CD4-positive, alpha-beta T cell treated with Interleukin-6 for 4 hours (primary cell): ENCODE measurements at regions not wholly inside any gene's neighbourhood (a gene's known extent, or its start where the extent isn't known, plus 50 kb on each side); places are given as distances from the start of the nearest gene placed in this dataset.
A peak's percentile ranks its signal among the peaks of the same experiment; 100 is the strongest.
"Not testable (repeated sequence)": the region's sequence is repeated elsewhere in the genome, so short reads cannot be mapped to it uniquely, and the experiment has no call there.

Experiments
- DNase-seq: peaks from one replicate; pipeline ENCODE4 v3.0.0-alpha.2; 2020; ENCODE audit warnings: mixed read lengths

GRCh38 chr20:52361650-52362049, 170.1 kb upstream of the ZFP64 start:
- no peak for DNase-seq

GRCh38 chr20:52349806-52350205, 158.2 kb upstream of the ZFP64 start:
- DNase-seq = no peak

- no peak for DNase-seq
Observed at GRCh38 chr20:52348434-52348833, 156.9 kb upstream of the ZFP64 start.

- DNase-seq = no peak
Observed at GRCh38 chr20:52346797-52347196, 155.2 kb upstream of the ZFP64 start.

GRCh38 chr20:52342913-52343312, 151.3 kb upstream of the ZFP64 start:
- peak; percentile 22 for DNase-seq

GRCh38 chr20:52340036-52340634, 148.6 kb upstream of the ZFP64 start:
- DNase-seq = no peak

- DNase-seq = no peak
Observed at GRCh38 chr20:52332649-52333250, 141.2 kb upstream of the ZFP64 start.

- DNase-seq = no peak
Observed at GRCh38 chr20:52332230-52332629, 140.7 kb upstream of the ZFP64 start.

GRCh38 chr20:52331655-52332054, 140.1 kb upstream of the ZFP64 start:
- DNase-seq = no peak

GRCh38 chr20:52321396-52321795, 129.8 kb upstream of the ZFP64 start:
- no peak for DNase-seq

GRCh38 chr20:52318651-52319050, 127.1 kb upstream of the ZFP64 start:
- DNase-seq = no peak

- no peak for DNase-seq
Observed at GRCh38 chr20:52313341-52313963, 121.9 kb upstream of the ZFP64 start.

- peak; percentile 73 for DNase-seq
Observed at GRCh38 chr20:52312132-52312729, 120.7 kb upstream of the ZFP64 start.

GRCh38 chr20:52311209-52311794, 119.7 kb upstream of the ZFP64 start:
- no peak for DNase-seq

GRCh38 chr20:52309181-52309580, 117.6 kb upstream of the ZFP64 start:
- no peak for DNase-seq

GRCh38 chr20:52306477-52306876, 114.9 kb upstream of the ZFP64 start:
- DNase-seq = no peak

- peak; percentile 60 for DNase-seq
Observed at GRCh38 chr20:52305858-52306257, 114.3 kb upstream of the ZFP64 start.

- no peak for DNase-seq
Observed at GRCh38 chr20:52305024-52305645, 113.6 kb upstream of the ZFP64 start.

- no peak for DNase-seq
Observed at GRCh38 chr20:52303281-52303950, 111.8 kb upstream of the ZFP64 start.

- no peak for DNase-seq
Observed at GRCh38 chr20:52302736-52303135, 111.2 kb upstream of the ZFP64 start.

- not testable (repeated sequence) for DNase-seq
Observed at GRCh38 chr20:52302051-52302450, 110.5 kb upstream of the ZFP64 start.

GRCh38 chr20:52295556-52295955, 104.0 kb upstream of the ZFP64 start:
- no peak for DNase-seq
